ENCODE measurements at regions not wholly inside any gene's neighbourhood (a gene's known extent, or its start where the extent isn't known, plus 50 kb on each side); places are given as distances from the start of the nearest gene placed in this dataset.

DNA sequence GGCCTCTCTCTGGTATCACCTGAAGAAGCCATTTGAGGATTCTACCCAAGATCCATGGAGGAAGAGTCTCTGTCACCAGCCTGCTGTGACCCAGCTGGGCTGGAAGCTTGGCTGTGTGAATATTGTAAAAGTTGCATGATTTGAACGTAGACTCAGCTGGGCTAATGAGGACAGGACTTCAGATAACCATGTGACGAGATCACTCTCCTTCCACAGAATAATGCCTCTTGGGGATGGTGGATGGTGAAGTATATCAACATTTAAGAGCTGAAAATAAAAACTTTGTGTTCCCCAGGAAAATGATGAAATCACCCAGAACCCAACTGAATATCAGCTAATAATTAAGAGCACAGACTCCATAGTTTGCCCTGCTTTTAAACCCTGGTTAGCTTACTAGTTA lies 427.9 kb downstream of the CD83 start:
- TF ChIP-seq TAF1 (IDR thresholded peaks at IDR 0.05; ENCODE audit: borderline replicate concordance, insufficient read depth, low read length) (no peak), POLR2AphosphoS5 (IDR thresholded peaks at IDR 0.05; ENCODE audit: low read depth, low read length) (no peak), SIN3A (IDR thresholded peaks at IDR 0.05; ENCODE audit: borderline replicate concordance, insufficient read depth, low read length) (no peak)
- TF ChIP-seq, protein P1, sequence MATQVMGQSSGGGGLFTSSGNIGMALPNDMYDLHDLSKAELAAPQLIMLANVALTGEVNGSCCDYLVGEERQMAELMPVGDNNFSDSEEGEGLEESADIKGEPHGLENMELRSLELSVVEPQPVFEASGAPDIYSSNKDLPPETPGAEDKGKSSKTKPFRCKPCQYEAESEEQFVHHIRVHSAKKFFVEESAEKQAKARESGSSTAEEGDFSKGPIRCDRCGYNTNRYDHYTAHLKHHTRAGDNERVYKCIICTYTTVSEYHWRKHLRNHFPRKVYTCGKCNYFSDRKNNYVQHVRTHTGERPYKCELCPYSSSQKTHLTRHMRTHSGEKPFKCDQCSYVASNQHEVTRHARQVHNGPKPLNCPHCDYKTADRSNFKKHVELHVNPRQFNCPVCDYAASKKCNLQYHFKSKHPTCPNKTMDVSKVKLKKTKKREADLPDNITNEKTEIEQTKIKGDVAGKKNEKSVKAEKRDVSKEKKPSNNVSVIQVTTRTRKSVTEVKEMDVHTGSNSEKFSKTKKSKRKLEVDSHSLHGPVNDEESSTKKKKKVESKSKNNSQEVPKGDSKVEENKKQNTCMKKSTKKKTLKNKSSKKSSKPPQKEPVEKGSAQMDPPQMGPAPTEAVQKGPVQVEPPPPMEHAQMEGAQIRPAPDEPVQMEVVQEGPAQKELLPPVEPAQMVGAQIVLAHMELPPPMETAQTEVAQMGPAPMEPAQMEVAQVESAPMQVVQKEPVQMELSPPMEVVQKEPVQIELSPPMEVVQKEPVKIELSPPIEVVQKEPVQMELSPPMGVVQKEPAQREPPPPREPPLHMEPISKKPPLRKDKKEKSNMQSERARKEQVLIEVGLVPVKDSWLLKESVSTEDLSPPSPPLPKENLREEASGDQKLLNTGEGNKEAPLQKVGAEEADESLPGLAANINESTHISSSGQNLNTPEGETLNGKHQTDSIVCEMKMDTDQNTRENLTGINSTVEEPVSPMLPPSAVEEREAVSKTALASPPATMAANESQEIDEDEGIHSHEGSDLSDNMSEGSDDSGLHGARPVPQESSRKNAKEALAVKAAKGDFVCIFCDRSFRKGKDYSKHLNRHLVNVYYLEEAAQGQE (IDR thresholded peaks at IDR 0.05; ENCODE audit: insufficient read depth in 1 of 2, low read depth in 2 of 2, low read length in 2 of 2), result no peak

DNA sequence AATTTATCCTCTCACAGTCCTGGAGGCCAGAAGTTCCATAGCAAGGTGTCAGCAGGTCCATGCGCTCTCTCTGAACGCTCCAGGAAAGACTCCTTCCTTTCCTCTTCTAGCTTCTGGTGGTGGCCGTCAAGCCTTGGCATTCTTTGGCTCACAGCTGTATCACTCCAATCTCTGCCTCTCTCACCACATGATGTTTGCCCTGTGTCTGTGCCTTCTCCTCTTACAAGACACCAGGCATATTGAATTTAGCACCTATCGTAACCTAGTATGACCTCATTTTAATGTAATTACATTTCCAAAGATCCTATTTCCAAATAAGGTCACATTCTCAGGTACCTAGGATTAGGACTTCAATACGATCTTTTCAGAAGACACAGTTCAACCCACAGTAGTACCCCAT lies 428.5 kb downstream of the CD83 start:
- no peak for TF ChIP-seq POLR2AphosphoS5 (IDR thresholded peaks at IDR 0.05; ENCODE audit: low read depth, low read length)
- no peak for TF ChIP-seq SIN3A (IDR thresholded peaks at IDR 0.05; ENCODE audit: borderline replicate concordance, insufficient read depth, low read length)
- TF ChIP-seq FOXP2 (optimal IDR thresholded peaks at IDR 0.05; ENCODE audit: borderline replicate concordance, extremely low read depth, extremely low read length, insufficient read depth), result no peak
- TF ChIP-seq, protein P1 (IDR thresholded peaks at IDR 0.05; ENCODE audit: insufficient read depth in 1 of 2, low read depth in 2 of 2, low read length in 2 of 2), result no peak
- TF ChIP-seq TAF1 (IDR thresholded peaks at IDR 0.05; ENCODE audit: borderline replicate concordance, insufficient read depth, low read length), result no peak

- TF ChIP-seq, protein P1 (IDR thresholded peaks at IDR 0.05; ENCODE audit: insufficient read depth in 1 of 2, low read depth in 2 of 2, low read length in 2 of 2), result no peak
- TF ChIP-seq SIN3A (IDR thresholded peaks at IDR 0.05; ENCODE audit: borderline replicate concordance, insufficient read depth, low read length) (no peak), POLR2AphosphoS5 (IDR thresholded peaks at IDR 0.05; ENCODE audit: low read depth, low read length) (no peak), FOXP2 (optimal IDR thresholded peaks at IDR 0.05; ENCODE audit: borderline replicate concordance, extremely low read depth, extremely low read length, insufficient read depth) (no peak), TAF1 (IDR thresholded peaks at IDR 0.05; ENCODE audit: borderline replicate concordance, insufficient read depth, low read length) (no peak)
Observed at GRCh38 chr6:14547284-14547998, 429.9 kb downstream of the CD83 start.

DNA sequence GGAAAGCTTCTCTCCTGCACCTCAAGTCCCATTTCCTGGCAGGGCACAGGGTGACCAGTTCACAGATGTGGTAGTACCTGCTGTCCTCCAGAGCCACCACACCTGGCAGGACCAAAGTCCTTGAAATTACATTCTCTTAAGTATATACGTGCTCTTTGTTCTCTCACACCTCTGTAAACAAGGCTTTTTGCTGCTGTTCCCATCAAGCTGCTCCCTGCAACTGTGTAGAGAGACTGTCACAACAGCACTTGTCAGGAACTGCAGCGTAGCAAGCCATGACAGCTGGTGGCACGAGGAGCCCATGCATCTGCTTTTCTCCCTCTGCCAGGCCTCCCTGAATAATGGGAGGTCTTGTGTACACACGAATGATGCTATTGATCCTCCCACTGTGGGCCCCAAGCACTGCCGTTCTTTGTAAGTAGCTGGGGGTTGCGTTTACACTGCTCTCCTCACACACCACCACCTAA lies 431.8 kb downstream of the CD83 start:
- TF ChIP-seq FOXP2 (optimal IDR thresholded peaks at IDR 0.05; ENCODE audit: borderline replicate concordance, extremely low read depth, extremely low read length, insufficient read depth) (no peak), SIN3A (IDR thresholded peaks at IDR 0.05; ENCODE audit: borderline replicate concordance, insufficient read depth, low read length) (no peak), POLR2AphosphoS5 (IDR thresholded peaks at IDR 0.05; ENCODE audit: low read depth, low read length) (no peak), TAF1 (IDR thresholded peaks at IDR 0.05; ENCODE audit: borderline replicate concordance, insufficient read depth, low read length) (no peak)

DNA sequence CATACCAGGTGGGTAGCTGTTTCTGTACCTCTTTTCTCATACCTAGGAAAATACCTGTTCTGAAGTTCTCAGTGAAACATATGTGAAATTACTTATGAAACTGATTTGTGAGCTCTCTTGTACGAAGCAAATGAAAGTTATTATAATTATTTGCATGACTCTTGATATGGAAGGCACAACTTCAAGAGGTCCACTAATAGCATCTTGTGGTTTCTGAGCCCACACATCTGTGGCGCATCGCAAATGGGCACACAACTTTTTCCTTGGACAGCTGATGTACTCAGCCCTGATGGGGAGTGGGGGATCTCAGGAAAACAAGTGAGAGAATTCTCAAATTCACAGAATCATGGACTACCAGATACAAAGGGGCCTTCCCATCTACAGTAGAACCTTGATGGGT lies 432.3 kb downstream of the CD83 start:
- TF ChIP-seq, protein P1 (IDR thresholded peaks at IDR 0.05; ENCODE audit: insufficient read depth in 1 of 2, low read depth in 2 of 2, low read length in 2 of 2), result no peak
- TF ChIP-seq TAF1 (IDR thresholded peaks at IDR 0.05; ENCODE audit: borderline replicate concordance, insufficient read depth, low read length), result no peak
- TF ChIP-seq POLR2AphosphoS5 (IDR thresholded peaks at IDR 0.05; ENCODE audit: low read depth, low read length), result no peak
- no peak for TF ChIP-seq FOXP2 (optimal IDR thresholded peaks at IDR 0.05; ENCODE audit: borderline replicate concordance, extremely low read depth, extremely low read length, insufficient read depth)
- TF ChIP-seq SIN3A (IDR thresholded peaks at IDR 0.05; ENCODE audit: borderline replicate concordance, insufficient read depth, low read length), result no peak
